Right atrium auricular region (tissue), 2 donors: ENCODE measurements at regions not wholly inside any gene's neighbourhood (a gene's known extent, or its start where the extent isn't known, plus 50 kb on each side); places are given as distances from the start of the nearest gene placed in this dataset.

ENCODE experiments used
- DNase-seq: peaks from one replicate; pipeline ENCODE4 v3.0.0-alpha.2; 2019; ENCODE audit warnings: low spot score
- H3K27ac ChIP-seq, 2 donors: fragments of 200-600 bp; sonication (generic); 1 replicate in 1 of 2; 2 replicates in 1 of 2; pipeline ENCODE4 v1.5.1; 2016 to 2019
- H3K27me3 ChIP-seq, 2 donors: fragments of 200-600 bp; sonication (generic); one replicate each; pipeline versions ENCODE4 v1.5.1 to v1.6.0; 2017 to 2019
- H3K36me3 ChIP-seq: fragments of 200-600 bp; sonication (generic); one replicate; pipeline ENCODE4 v1.5.1; 2016
- H3K4me1 ChIP-seq, 2 donors: fragments of 200-600 bp; sonication (generic); one replicate each; pipeline versions ENCODE4 v1.5.1 to v1.6.0; 2017 to 2019
- H3K4me3 ChIP-seq, 2 donors: fragments of 200-600 bp; sonication (generic); 1 replicate in 1 of 2; 2 replicates in 1 of 2; pipeline ENCODE4 v1.5.1; 2017 to 2019; ENCODE audit warnings: mild to moderate bottlenecking in 1 of 2, moderate library complexity in 1 of 2
- H3K9me3 ChIP-seq, 2 donors: fragments of 200-600 bp; sonication (generic); one replicate each; pipeline ENCODE4 v1.5.1; 2019
- TF ChIP-seq, protein P1 (sequence below), 2 donors: fragments of 200-600 bp; sonication (generic); IDR thresholded peaks; one replicate each; pipeline ENCODE4 v1.5.1; 2019; ENCODE audit warnings: antibody characterized with exemption in 2 of 2

DNA sequence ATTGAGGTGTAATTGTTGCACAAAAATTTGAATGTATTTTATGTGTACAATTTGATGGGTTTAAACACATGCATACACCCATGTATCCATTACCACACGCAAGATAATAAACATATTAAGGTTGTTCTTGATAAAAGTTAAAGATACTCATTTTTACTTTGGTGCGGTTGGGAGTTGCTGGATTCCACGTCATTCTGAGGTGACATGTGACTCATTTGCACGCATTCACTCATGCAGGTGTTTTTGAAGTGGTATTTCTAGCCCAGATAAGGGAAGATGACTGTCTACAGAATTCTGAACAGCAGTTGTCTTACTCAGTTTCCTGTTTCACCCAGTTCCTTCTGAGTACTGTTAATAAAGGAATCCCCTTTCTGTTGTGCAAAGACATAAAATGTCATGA, 142.0 kb downstream of the RTL3 start:
- H3K36me3 ChIP-seq = no peaks in the 10 kb centered on the region
- H3K4me3 ChIP-seq = no peak overlapping the region
- H3K27me3 ChIP-seq = no peaks in the 10 kb centered on the region
- no peaks in the 10 kb centered on the region for H3K4me1 ChIP-seq
- DNase-seq = no peak
- H3K27ac ChIP-seq = no peak overlapping the region
- no peaks in the 10 kb centered on the region for H3K9me3 ChIP-seq
- TF ChIP-seq, protein P1, sequence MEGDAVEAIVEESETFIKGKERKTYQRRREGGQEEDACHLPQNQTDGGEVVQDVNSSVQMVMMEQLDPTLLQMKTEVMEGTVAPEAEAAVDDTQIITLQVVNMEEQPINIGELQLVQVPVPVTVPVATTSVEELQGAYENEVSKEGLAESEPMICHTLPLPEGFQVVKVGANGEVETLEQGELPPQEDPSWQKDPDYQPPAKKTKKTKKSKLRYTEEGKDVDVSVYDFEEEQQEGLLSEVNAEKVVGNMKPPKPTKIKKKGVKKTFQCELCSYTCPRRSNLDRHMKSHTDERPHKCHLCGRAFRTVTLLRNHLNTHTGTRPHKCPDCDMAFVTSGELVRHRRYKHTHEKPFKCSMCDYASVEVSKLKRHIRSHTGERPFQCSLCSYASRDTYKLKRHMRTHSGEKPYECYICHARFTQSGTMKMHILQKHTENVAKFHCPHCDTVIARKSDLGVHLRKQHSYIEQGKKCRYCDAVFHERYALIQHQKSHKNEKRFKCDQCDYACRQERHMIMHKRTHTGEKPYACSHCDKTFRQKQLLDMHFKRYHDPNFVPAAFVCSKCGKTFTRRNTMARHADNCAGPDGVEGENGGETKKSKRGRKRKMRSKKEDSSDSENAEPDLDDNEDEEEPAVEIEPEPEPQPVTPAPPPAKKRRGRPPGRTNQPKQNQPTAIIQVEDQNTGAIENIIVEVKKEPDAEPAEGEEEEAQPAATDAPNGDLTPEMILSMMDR (IDR thresholded peaks at IDR 0.05) = no peak

DNA sequence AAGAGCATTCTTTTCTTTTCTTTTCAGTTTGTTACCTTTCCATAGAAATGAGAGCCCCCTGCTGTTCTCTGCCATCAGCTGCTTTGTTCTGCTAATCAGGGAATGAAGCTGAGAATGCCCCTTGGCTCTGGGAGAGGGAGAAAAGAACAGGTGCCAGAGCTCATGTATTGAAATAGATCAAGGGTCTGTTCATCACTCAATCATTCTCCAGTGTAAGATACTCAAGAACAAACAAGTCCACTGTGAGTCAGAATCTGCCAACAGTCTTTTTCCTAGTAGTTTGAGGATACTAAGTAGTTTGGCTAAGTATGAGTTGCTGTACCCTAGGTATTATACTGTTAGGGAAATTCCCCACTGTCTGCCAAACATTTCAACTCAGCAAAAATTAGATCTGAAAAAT, 144.3 kb downstream of the RTL3 start:
- TF ChIP-seq, protein P1 (IDR thresholded peaks at IDR 0.05) = no peak
- DNase-seq = no peak
- Histone ChIP-seq H3K4me3 (no peak overlapping the region), H3K9me3 (no peaks in the 10 kb centered on the region), H3K27ac (no peak overlapping the region), H3K27me3 (no peaks in the 10 kb centered on the region), H3K36me3 (no peaks in the 10 kb centered on the region), H3K4me1 (no peaks in the 10 kb centered on the region)

DNA sequence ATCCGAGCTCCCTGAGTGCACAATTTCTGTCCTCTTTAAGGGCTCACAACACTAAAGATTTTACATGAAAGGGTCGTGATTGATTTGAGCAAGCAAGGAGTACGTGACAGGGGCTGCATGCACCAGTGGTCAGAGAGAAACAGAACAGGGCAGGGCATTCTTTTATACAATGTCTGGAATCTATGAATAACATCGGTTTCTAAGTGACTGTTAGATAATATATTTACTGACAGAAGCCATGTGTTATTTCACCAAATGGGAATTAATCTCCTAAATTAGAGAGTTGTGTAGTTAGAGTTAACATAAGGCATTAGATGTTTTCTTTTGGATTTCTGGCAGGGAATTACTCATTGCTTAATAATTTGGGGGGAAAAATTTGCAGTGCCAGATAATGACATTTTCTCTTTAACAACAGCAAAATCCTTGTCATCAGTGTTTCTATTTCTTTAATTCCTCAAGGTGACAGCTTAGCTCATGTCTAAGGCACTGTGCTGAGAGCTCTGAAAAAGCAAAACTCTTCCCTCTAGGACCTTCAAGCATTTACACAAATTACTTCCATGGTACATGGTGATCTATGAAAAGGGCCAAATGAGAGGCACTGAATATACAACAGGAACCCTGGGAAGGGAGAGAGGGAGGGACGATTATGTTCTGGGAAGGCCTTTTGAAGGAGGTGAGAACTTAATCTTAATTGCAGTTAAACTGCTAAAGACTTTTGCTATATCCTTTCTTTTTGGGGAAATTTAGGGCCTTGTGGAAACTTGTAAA, 145.0 kb downstream of the RTL3 start:
- Histone ChIP-seq H3K27me3 (no peaks in the 10 kb centered on the region), H3K27ac (no peak overlapping the region), H3K36me3 (no peaks in the 10 kb centered on the region), H3K4me1 (no peaks in the 10 kb centered on the region), H3K9me3 (peaks cover 0 to under 1% of the 10 kb centered on the region in 2 donors), H3K4me3 (no peak overlapping the region)
- TF ChIP-seq, protein P1 (IDR thresholded peaks at IDR 0.05) = no peak
- no peak for DNase-seq

DNA sequence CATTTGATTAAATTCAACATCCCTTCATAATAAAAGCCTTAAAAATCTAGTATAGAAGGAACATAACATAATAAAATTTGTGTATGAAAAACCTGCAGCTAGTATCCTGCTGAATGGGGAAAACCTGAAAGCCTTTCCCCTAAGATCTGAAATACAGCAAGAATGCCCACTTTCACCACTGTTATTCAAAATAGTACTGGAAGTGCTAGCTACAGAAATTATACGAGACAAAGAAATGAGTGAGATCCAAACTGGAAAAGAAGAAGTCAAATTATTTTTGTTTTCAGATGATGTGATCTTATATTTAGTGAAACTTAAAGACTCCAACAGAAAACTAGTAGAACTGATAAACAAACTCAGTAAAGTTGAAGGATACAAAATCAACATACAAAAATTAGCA, 152.9 kb downstream of the RTL3 start:
- Histone ChIP-seq H3K4me3 (no peak overlapping the region), H3K27me3 (no peaks in the 10 kb centered on the region), H3K4me1 (no peaks in the 10 kb centered on the region), H3K9me3 (peaks cover 0 to 13% of the 10 kb centered on the region in 2 donors), H3K36me3 (no peaks in the 10 kb centered on the region), H3K27ac (no peak overlapping the region)
- no peak for DNase-seq
- TF ChIP-seq, protein P1 (IDR thresholded peaks at IDR 0.05) = no peak

DNA sequence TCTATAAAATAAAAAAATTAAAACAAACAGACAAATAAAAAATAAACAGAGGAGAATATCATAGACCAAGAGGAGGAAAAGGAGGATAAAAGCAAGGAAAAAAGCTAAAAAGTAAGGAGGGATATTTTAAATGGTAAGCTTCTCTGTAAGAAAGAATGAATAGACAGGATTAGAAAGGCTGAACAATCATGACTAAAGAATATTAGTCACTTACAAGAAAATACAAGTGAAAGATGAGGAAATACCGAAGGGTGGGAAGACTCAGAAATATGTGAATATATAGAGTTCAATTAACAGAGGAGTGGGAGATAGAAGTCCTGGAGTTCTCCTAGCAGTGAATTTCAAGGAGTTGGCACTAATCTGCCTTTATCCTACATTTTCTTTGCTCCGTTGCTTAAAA, 162.6 kb downstream of the RTL3 start:
- H3K9me3 ChIP-seq = no peaks in the 10 kb centered on the region
- H3K4me3 ChIP-seq = no peak overlapping the region
- no peaks in the 10 kb centered on the region for H3K4me1 ChIP-seq
- no peak for DNase-seq
- H3K27ac ChIP-seq = no peak overlapping the region
- TF ChIP-seq, protein P1 (IDR thresholded peaks at IDR 0.05) = no peak
- H3K36me3 ChIP-seq = no peaks in the 10 kb centered on the region
- no peaks in the 10 kb centered on the region for H3K27me3 ChIP-seq

DNA sequence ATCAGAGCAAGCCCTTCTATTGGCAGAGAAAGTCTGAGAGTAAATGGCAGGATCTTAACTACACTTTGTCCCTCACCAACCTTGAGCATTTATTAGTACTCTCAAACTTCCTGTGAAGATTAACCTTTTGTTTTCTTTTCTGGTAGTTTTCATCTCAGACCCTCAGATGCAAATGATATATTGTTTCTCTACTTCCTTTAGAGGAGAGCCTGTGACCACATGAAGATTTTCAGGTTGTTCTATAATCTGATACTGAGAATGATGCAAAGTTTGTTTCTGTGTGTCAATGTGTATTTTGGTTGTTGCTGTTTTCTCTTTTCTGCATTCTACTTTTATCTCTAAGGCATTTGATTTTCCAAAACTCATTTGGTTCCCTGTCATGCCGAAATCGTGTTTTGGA, 165.8 kb upstream of the CYSLTR1 start:
- no peaks in the 10 kb centered on the region for H3K9me3 ChIP-seq
- no peaks in the 10 kb centered on the region for H3K36me3 ChIP-seq
- H3K4me1 ChIP-seq = no peaks in the 10 kb centered on the region
- no peak overlapping the region for H3K4me3 ChIP-seq
- TF ChIP-seq, protein P1 (IDR thresholded peaks at IDR 0.05) = no peak
- DNase-seq = no peak
- no peaks in the 10 kb centered on the region for H3K27me3 ChIP-seq
- no peak overlapping the region for H3K27ac ChIP-seq
